ENCODE measurements at regions not wholly inside any gene's neighbourhood (a gene's known extent, or its start where the extent isn't known, plus 50 kb on each side); places are given as distances from the start of the nearest gene placed in this dataset.
"Not testable (repeated sequence)": the region's sequence is repeated elsewhere in the genome, so short reads cannot be mapped to it uniquely, and the experiment has no call there.

DNA sequence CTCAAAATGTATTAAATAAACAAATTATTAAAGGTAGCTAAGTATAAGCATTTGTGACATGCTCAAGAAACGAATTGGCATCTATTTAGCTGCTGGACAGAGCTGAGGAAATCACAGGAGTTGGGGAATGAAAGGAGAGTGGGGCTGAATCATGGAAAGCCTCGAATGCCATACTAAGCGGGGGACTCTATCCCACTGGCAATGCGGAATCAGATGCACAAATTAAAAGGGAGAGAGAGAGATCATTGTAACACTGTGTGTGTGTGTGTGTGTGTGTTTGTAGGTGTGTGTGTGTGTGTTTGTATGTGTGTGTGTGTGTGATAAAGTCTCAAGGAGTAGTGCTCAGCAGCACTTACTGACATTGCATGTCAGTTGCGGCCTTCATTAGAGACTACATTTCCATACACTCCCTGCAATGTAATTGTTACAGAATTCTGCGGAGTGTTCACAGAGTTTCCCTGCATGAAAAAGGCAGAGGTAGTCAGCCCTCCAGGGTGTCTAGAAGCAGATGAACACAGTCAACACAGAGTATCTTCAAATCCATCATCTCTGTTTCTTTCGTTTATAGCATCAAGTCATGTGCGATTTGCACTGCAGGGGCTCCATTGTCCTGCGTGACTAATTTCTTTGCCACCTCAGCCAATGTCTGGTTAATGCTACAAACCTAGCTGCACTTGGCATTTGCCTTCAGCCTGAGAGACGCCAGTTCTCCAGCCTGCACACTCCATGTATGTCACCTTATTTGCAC is 111.7 kb upstream of the CYRIA start:
- DNase-seq: no peak

- DNase-seq: no peak
Measured at GRCh38 chr2:16775899-16776231, 110.2 kb upstream of the CYRIA start.

- peak; percentile 64 for DNase-seq
Measured at GRCh38 chr2:16774980-16775898, 109.6 kb upstream of the CYRIA start.

DNA sequence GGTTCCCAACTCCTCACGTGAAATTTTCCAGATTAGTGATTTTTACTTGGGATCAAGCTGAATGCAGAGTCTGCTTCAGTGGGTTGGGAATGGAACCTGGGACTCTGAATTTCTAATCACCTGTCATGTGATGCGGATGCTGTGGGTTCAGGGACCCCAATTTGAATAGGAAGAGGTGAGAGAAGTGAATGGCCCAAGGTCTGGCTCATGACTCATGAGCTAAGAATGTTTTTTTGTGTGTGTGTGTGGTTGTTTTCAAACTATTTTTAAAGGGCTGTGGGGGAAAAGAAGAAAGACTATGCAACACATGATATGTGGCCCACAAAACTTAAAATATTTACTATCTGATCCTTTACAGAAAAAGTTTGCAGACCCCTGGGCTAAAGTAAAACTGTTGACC is 108.5 kb upstream of the CYRIA start:
- no peak for DNase-seq

DNA sequence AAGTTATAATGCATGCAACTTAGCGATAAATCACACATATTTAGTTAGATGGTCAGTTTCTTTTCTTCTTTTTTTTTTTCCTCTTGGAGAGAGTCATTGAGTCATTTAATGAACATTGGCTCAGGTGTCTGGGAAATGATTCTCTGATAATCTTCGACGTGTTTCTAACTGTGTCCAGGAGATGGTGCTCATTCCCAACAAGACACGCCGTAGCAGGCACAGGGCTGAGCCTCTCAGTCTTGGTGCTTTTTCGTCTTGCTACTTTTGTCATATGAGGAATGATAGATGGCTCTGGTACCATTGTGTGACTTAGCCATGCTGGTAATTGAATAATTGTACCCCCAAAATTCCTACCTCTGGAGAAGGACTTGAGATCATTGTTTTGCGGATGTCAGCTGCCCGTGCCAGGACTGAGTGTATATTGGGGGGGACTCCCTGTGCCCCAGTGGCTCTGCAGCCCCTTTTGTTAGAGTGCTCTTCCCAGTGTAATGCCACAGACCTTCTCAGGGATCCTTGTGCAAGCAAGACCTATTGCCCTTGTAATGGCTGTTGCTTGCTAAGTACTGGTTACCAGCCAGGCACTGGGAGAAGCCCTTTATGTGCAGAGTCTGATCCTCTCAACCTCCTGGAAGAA is 107.6 kb upstream of the CYRIA start:
- peak; percentile 71 for DNase-seq

- no peak for DNase-seq
Measured at GRCh38 chr2:16767789-16768476, 102.3 kb upstream of the CYRIA start.

DNA sequence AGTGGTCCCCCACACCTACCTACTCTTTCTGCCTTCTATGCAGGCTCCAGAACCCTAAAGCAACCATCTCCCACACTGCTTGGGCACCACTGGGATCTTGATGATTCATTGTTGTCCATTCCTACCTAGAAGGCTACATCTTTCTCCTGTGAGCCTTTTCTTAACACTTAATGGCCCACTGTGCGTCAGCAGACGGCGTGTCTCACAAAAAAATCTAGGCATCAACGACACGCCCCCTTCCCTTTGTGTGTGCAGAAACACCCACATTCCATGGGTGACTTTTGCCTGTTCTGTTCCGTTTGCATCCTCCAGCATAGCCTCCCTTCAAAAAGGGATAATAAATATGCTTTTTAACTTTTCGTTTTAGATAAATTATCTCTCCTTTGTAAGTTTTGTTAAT is 99.7 kb upstream of the CYRIA start:
- no peak for DNase-seq

DNA sequence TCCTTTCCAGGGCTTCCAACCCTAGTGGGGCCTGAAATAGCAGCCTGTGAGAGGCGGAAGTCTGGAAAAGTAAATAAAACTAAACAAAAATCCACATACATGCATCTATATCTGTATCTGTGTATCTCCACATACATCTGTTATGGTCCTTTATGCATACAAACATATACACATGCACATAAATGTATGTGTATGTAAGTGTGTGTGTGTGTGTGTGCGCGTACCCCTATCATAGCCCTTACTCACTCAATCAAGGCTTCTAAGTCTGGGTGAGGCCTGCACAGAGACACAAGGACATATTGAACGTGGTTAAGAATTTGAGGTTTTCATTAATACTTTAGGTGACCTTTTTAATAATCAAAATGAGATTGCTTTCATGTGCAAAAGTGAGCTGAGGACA is 98.9 kb upstream of the CYRIA start:
- no peak for DNase-seq

- DNase-seq: no peak
Measured at GRCh38 chr2:16763493-16763899, 97.9 kb upstream of the CYRIA start.

- DNase-seq: no peak
Measured at GRCh38 chr2:16763056-16763455, 97.4 kb upstream of the CYRIA start.

DNA sequence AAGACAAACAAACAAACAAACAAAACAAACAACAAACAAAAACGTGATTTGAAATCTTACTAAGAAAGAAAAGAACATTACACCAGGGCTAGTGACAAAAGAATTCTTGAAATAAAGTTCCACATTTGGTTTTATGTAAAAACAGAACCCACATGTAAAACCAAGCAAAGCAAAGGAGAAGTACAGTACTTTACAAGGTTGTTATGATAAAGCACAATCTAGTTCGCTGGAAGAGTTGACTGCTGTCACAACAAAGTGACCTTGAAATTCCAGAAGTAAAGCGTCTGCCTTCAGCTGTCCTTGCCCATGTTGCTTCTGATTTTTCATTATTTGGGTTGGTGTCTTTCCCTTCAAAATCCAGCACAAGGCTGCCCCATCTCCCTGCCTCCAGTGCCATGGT is 94.8 kb upstream of the CYRIA start:
- DNase-seq: no peak

DNA sequence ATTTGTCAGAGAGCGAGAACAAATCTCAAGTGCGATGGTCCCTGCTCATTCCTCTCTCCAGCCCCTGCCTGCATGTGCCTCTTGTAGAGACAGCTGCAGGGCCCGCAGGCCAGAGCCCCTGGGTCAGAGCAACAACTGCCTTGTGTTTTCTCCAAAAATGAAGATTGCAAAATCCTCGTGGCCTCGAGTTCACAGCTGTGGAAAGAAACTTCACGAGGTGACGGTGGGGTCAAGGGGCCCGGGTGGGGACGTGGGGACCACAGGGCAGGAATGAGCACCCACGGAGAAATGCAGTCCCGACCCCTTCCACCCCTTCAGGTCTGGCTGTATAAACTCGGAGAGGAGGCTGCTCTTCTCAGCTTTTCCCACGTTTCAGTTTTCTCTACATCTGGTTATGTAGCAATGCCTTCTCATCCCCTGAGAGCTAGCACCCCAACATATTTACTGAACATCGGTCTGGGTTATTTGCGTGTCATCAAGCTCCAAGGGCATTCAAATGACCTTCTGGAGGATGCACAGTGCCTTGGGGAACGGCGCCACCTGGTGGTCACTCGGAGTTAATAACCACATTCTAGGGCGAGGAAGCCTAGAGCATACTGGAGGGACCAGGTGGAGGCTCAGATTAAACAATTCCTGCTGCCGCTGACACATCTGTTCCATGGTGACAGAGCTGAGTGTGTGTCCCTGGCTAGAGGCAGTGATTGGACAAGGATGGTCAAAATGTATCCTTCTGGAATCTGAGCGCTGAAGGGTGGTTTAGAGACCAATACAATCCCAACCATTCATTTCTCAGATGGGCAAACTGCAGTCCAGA is 91.4 kb upstream of the CYRIA start:
- DNase-seq: peak; percentile 75

- no peak for DNase-seq
Measured at GRCh38 chr2:16755442-16755841, 89.8 kb upstream of the CYRIA start.

DNA sequence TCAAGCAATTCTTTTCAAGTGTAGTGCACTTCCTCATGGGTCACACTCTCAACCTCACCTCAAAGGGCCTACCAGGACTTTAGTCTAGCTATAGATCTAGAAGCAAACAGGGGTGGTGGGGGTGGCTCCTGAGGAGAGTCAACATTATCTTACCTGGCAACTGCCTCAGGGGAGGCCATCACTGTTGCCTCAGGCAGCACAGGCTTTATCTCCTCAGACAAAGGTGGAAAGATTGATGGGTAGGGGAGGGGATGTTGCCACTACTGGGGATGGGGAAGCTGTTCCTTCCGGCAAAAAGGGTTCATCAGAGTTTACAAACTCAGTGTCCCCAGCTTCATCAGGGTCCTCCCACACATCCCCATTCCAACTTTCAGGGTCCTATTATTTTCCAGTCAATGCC is 87.4 kb upstream of the CYRIA start:
- DNase-seq: not testable (repeated sequence)

GRCh38 chr2:16750925-16751214 is 85.2 kb upstream of the CYRIA start:
- DNase-seq: not testable (repeated sequence)

DNA sequence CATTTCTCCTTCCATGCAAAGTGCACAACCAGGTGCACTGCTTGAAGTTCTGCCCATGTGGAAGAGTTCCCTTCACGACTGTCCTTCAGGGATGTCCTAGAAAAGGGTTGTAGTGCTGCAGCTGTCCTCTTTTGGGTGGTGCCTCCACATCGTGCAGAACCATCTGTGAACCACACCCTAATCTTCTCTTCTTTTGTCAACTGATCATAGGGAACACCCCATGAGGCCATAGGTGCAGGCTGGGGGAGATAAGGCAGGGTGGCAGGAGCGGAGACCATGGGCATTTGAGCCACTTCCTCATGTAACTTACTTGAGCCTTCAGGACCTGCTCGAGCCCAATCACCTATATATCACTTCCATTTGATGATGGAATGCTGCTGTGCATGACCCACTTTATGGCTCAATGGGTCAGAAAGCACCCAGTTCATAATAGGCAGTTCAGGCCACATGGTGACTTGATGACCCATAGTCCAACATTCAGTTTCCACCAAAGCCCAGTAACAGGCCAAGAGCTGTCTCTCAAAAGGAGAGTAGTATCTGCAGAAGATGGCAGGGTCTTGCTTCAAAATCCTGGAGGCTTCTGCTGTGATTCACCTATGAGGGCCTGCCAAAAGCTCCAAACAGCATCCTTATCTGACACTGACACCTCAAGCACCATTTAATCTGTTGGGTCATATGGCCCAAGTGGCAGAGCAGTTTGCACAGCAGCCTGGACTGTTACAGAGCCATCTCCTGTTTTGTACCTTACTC is 84.7 kb upstream of the CYRIA start:
- DNase-seq: no peak

GRCh38 chr2:16748511-16749266 is 83.1 kb upstream of the CYRIA start:
- DNase-seq: not testable (repeated sequence)

- DNase-seq: no peak
Measured at GRCh38 chr2:16747689-16748088, 82.1 kb upstream of the CYRIA start.

DNA sequence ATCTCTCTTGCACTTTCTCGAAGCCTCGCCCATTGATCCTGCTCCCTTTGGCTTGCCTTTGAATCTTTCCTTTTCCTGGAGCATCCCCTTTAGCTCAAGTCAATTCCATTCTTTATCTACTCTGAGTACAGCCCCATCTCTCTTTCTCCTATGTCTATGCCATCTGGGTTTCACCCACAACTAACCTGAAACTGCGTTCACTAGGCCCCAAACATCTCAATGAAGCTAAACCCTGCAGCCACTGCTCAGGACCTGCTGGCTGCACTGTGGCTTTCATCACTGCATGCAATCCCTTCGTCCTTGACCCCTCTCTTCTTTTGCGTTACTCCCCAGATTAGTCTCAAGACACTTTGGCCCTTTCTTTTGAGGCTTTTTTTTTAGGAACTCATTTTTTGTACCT is 81.6 kb upstream of the CYRIA start:
- no peak for DNase-seq

DNA sequence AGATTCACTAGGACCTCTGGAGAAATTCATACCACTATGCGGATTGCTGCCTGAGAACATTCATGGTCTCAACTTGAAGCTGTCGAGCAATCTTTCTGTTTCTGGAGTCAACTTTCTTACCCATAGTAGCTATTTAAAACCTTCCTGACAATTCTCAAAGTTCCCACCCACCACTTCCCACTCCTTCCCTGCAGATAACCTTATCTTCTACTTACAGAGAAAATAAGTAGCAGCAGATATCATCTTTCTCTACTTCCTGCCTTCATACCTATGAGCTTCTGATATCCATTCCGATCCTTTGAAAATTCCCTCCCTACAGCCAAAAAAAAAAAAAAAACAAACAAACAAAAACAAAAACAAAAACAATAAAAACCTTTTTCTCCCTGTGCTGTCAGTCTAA is 81.2 kb upstream of the CYRIA start:
- no peak for DNase-seq

GRCh38 chr2:16746329-16746728 is 80.7 kb upstream of the CYRIA start:
- no peak for DNase-seq

All from islet precursor cell (in vitro differentiated cells).